GM21367 (cell line): ENCODE measurements at regions not wholly inside any gene's neighbourhood (a gene's known extent, or its start where the extent isn't known, plus 50 kb on each side); places are given as distances from the start of the nearest gene placed in this dataset.
A peak's percentile ranks its signal among the peaks of the same experiment; 100 is the strongest.

Experiments
- ATAC-seq: cut with Tn5 transposase; IDR thresholded peaks from one replicate; pipeline ENCODE4 v1.9.1; 2021; ENCODE audit not compliant: unreplicated experiment

- ATAC-seq = no peak
These were observed 160.6 kb upstream of the COL21A1 start for GRCh38 chr6:56407883-56408410.

- peak; percentile 69 for ATAC-seq
These were observed 159.2 kb upstream of the COL21A1 start for GRCh38 chr6:56406276-56407269.

- no peak for ATAC-seq
These were observed 157.2 kb upstream of the COL21A1 start for GRCh38 chr6:56404599-56404998.

DNA sequence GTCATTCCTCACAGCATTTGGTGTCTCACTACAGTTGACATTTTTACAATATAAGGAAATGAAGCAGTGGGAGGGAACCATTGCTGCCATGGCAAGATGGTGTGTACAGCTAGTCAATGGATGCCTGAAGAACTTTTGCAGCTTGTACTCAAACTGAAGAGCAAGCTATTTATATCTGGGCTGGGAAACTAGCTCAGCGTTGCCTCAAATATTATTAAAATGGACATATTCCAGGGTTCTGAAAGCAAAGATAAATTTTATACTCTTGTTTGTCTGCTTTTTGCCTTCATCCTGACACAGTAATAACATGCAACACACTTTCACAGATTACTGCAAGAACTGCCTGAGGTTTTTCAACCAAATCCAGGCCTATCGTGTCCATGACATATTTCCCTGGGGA lies 156.4 kb upstream of the COL21A1 start:
- ATAC-seq = no peak

GRCh38 chr6:56401477-56402070 lies 154.2 kb upstream of the COL21A1 start:
- ATAC-seq = no peak

DNA sequence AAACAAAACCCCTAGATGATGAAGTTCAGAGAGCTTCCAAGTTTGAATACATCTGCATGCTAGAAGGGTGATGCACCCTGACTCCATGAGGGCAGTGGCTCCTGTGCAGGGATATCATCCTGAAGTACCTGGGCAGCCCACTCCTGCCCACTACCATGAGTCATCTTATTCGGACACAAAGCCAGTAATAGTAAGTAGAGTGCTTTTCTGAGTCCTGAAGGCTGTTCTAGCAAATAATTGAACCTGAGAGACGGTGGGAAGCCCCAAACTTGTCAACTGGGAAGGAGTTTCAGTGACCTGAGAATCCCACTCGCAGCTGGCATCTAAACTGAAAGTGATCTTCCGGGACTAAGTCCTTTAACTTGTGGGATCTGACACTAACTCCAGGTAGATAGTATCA lies 152.9 kb upstream of the COL21A1 start:
- ATAC-seq = no peak

- no peak for ATAC-seq
These were observed 152.4 kb upstream of the COL21A1 start for GRCh38 chr6:56399672-56400263.

DNA sequence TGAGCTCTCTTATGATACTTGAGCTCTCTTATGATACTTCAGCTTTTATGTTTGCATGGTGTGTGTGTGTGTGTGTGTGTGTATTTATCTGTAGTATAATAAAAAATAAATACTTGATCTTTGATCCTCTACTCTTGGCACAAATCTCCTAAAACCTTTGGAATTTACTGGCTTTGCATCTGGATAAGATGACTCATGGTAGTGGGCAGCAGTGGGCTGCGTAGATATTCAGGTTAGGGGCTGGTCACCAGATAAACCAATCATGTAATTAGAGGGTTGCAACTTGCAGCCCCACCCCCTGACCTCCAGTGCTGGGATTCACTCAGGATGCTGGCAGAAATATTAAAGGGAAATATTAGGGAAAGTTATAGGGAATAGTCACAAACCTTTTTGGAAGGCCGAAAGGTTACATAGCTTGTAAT lies 151.9 kb upstream of the COL21A1 start:
- no peak for ATAC-seq

GRCh38 chr6:56396435-56396834 lies 149.1 kb upstream of the COL21A1 start:
- no peak for ATAC-seq

- ATAC-seq = no peak
These were observed 146.5 kb upstream of the COL21A1 start for GRCh38 chr6:56393615-56394612.

DNA sequence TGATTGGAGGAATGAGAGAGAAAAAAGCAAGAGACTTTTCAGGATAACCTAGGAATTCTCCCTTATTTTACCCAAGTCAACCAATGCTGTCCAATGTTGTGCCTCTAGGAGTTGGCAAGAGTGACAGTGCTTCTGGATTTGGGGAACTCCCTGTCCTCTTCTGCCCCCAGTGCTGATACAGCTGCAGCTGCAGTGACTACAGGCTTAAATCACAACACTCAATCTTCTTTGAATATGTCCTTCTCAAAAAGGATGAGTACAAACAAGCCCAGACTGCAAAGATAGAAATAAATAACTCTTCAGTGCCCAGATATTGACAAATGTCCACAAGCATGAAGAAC lies 141.0 kb upstream of the COL21A1 start:
- ATAC-seq = no peak

DNA sequence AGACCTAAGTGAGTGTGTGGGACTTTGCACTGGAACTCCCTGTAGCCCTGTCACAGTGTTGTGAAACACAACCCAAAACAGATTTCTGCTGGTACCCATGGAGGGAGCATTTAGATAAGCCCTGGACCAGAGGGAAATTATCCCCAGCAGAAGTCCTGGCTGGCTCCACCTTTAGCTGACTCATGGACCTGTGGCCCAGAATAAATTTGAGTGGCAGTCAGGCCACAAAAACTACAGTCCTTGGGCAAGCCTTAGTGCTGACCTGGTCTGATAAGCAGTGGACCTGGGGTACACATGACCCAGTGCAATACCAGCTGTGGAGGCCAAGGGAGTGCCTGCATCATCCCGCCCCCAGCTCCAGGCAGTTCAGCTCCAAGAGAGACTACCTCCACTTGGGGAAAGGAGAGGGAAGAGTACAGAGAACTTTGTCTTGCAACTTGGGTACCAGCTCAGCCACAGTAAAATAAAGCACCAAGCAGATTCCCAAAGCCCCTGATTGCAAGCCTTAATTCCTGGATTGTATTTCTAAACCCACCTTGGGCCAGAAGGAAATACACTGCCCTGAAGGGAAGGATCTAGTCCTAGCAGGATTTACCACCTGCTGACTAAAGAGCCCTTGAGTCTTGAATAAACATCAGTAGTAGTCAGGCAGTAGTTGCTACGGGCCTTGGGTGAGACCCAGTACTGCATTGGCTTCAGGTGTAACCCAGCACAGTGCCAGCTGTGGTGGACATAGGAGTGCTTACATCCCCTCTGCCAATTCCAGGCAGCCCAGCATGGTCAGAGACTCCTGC lies 140.4 kb upstream of the COL21A1 start:
- ATAC-seq = no peak

GRCh38 chr6:56386717-56387116 lies 139.3 kb upstream of the COL21A1 start:
- no peak for ATAC-seq

DNA sequence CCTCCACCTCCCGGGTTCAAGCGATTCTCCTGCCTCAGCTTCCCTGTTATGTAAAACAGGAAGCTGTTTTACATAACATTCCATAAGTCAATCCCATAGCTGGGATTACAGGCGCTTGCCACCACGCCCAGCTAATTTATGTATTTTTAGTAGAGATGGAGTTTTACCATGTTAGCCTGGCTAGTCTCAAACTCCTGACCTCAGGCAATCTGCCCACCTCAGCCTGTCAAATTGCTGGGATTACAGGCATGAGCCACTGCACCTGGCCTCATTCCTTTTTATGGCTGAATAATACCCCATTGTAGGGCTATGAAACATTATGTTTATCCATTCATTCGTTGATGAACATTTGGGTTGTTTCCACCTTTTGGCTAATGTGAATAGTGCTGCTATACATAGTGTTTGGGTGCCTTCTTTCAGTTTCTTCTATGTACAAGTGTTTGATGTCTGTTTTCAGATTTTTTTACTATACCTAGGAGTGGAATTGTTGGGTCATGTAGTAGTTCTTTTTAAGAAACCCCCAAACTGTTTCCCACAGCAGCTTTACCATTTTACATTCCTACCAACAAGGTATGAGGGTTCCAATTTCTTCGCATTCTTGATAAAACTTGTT lies 138.7 kb upstream of the COL21A1 start:
- no peak for ATAC-seq

- ATAC-seq = no peak
These were observed 135.8 kb upstream of the COL21A1 start for GRCh38 chr6:56383160-56383559.

DNA sequence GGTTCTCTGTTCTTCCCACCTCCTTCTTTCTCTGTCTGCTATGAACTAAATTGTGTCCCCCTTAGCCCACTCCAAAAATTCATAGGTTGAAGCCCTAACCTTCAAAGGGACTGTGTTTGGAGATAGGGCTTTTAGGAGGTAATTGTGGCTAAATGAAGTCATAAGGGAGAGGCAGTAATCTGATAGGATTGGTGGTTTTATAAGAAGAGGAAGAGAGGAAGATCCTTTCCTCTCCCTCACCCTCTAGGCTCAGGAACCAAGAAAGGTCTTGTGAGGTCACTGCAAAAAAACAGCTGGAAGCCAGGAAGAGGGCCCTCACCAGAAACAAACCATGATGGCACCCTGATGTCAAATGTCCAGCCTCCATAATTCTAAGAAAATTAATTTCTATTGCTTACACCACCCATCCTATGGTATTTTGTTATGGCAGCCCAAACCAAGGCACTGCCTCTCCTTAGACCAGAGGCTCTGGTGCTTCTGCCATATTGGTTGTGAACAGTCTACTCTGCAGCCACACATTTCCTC lies 135.1 kb upstream of the COL21A1 start:
- ATAC-seq = no peak

DNA sequence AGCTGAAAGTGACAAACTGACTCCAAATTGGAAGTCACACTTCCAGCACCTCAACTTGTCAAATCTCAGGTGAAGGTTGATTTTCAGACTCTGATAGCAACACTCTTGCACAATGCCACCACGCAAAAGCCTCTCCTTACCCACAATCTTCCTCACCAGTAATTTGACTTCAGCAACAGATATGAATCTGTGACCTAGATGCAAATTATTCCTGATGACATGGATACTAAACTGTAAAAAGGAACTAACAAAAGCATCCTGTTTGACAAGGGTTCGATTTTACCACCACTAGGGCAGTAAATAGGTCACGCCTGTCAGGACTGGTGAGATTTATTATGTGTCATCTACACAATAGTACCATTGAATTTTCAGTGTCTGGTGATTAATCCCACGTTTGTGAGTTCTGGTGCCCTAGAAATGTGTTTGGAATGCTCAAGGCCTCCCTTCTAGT lies 134.4 kb upstream of the COL21A1 start:
- ATAC-seq = no peak

- no peak for ATAC-seq
These were observed 133.1 kb upstream of the COL21A1 start for GRCh38 chr6:56380476-56380875.

GRCh38 chr6:56378966-56379585 lies 131.7 kb upstream of the COL21A1 start:
- no peak for ATAC-seq
